HG02798 (cell line): ENCODE measurements at regions not wholly inside any gene's neighbourhood (a gene's known extent, or its start where the extent isn't known, plus 50 kb on each side); places are given as distances from the start of the nearest gene placed in this dataset.
"Not testable (repeated sequence)": the region's sequence is repeated elsewhere in the genome, so short reads cannot be mapped to it uniquely, and the experiment has no call there.

Experiments used
- ATAC-seq: cut with Tn5 transposase; IDR thresholded peaks from one replicate; pipeline ENCODE4 v1.9.1; 2021; ENCODE audit warnings: mild to moderate bottlenecking; ENCODE audit not compliant: unreplicated experiment, poor library complexity

DNA sequence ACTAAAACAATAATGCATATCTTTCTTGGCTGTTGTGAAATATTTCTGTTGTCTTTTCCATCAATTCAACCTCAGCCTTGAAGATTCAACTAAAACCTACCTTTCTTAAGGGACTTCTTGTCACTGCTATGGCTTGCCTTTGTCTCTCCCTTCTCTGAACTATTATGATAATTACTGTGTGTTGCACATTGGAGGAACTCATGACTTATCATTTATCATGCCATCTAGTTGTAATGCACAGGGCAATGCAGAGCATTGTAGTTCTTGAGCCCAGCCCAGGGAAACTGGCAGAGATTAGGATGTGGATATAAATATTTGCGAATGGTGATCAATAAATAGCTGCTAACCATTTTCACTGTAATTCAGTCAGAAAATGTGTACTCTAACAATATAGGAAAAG is 427.1 kb upstream of the FRG2C start:
- no peak for ATAC-seq

DNA sequence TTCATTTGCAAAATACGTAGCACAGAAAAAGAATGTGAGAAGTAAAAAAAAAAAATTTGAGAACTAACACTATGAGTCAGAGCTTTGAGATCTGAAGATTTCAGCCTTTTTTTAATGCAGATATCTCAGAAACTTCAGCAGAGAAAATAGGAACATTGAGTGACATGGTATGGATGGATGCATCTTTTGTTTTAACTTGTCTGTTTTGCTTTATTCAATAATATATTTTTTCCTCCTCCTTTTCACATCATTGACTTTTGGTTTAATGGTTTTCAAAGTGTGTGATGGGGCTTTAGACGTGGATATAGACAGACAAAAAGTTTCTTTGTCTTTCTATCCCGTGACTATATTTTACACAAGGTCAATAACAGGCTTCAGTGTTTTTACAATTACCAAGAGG is 426.7 kb upstream of the FRG2C start:
- no peak for ATAC-seq

DNA sequence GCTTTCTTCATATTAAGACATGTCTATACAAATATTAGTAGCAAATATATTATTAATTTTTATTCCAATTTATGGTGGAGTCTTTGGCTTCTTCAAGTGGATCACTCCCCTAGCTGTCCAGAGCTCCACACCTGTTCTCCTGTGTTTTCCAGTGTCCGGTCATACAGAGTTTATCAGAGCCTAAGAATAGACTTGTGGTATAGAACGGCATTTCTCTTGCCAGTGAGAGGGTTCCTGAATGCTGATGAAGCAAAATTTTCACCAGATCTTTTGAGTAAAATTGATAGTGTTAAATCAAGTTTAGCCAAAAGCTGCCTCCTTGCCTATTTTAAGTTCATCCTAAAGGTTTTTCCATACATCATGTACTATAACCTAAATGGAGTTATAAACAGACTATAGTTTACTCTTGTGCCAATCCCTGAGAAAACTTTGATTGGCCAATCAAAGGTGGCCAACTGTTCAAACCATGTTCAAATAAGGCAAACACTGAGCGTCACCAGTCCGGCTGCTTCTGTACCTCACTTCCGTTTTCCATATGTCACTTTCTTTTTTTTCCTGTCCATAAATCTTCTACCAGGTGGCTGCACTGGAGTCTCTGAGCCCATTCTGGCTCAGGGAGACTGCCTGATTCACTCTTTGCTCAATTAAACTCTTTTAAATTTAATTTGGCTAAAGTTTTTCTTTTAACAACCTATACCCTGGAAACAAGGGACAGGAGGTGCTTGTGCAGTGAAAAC is 422.7 kb upstream of the FRG2C start:
- not testable (repeated sequence) for ATAC-seq

DNA sequence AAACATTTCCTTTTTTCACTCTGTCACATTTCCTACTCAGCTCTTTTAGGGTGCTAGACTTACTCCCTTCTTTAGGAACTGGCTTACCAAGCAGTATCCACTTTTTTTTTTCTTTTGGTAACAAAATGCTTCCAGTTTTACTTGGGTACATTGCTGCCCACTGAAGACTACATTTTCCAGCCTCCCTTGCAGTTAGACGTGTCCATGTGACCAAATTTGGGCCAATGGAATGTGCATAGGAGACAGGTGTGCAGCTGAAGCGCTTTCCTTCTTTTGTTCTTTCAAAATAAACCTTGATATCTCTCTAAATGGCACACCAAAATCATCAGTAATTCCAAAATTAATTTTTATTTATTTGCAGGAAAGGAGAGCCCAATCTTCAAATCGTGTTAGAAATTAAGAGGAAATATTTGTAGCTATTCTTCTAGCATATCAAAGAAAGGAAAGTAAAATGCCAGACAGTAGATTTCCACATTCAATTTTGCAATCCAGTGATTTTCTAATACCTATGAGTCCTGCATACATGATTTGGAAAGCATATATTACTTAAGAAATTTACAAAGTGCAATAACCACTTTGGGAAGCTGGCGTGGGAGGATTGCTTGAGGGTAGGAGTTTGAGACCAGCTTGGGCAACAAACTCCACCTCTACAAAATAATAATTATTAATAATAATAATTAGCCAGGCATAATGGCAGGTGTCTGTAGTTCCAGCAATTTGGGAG is 422.0 kb upstream of the FRG2C start:
- no peak for ATAC-seq

DNA sequence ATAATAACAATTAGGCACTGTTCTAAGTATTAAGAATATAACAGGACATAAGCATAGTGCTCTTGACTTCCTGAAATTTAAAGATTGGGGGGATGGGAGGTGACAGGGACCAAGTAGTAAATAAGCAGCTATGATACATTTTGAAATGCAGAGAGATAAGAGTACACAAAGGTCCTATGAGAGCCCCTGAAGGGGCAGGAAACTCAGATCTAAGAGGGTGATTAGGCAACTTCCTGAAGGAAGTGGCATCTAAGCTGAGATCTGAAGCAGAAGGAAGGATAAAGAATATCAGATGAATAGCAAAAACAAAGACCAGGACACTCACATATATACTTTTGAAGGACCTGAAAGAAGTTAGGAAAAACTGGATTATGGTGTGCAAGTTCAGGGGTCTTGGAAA is 415.2 kb upstream of the FRG2C start:
- ATAC-seq: no peak

DNA sequence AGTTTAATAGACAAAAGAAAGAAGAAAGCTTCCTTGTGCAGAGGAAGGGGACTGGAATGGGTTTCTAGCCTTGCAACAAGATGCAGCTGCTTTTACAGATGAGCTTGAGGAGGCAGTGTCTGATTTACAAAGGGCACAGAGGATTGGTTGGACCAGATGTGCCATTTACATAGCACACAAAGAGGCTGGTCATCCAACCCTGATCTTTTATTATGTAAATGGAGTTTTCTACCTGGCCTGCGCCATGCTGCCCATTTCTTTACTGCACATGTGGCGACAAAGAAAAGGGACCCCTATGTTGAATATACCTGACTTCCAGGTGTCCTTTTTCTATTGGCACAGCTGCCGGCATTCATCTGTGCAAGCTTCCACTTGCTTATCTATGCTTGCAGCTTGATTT is 409.4 kb upstream of the FRG2C start:
- no peak for ATAC-seq

DNA sequence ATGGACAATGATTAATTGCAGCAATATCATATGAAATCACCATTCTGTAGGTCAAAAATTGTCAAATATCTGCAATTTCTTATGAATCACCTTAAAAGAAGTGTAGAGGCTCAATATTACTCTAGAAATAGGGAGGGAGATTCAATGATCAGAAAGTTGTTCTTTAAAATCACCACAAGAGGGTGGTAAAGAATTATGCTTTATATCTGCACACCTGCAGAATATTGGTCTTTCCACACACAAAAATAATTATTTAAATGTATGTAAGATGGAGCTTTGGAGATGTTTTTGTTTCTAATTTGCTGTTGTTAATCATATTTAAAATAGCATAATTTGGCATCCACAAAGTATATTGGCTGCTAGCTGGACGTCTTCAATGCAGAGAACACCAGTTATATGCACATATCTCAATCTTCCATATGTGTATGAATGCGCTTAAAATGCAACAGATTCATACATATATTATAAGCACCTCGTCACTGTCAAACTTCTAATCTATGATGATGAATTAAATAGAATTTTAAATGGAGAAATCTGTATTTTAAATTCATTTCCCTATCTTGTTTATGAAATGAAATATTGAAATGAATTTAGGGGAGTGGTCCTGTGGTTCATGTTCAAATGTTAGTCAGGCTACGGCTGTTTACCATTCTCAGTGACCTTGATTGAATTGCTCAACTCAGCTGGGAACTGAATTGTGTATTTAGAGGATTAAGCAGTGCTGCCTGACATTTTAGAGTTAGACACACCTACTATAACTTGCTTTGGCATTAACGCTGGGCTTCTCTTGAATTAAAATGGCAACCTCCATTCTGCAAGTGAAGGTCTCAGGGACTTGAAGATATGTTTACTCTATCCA is 405.1 kb upstream of the FRG2C start:
- not testable (repeated sequence) for ATAC-seq

DNA sequence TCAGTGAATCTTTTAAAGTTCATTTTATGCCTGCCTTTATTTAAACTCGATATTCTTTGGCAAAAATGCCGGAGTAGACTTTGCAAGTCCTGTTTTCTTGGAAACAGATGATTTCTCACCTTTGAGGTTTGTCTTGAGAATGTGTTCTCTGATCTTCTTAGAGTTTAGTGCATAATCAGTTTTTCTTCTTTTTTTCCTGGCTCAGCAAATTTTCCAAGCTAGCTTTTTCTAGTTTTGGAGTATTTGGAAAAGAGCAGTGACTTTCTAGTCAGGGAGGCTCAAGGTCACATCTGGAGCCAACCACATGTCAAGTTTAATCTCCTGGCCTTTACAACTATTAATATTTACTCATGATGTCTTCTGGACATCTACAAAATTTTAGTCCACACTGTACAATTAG is 403.2 kb upstream of the FRG2C start:
- ATAC-seq: not testable (repeated sequence)

DNA sequence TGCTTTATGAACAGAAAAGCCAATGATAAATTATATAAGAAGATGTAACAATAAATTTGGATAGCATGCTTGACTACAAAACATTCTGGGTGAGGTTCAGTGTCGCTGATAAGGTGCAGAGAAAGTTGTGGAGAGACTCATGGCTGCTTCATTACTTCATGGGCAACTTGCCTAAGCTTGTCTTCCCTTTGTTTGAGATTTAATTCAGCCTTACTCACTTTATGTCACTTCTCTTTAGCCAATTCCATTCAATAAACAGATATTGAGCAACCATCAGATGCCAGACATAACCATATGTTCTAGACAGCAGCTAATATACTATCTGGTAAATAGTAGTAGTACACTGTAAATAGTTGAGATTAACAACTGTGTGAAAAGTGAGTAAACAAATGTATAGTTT is 401.5 kb upstream of the FRG2C start:
- no peak for ATAC-seq

DNA sequence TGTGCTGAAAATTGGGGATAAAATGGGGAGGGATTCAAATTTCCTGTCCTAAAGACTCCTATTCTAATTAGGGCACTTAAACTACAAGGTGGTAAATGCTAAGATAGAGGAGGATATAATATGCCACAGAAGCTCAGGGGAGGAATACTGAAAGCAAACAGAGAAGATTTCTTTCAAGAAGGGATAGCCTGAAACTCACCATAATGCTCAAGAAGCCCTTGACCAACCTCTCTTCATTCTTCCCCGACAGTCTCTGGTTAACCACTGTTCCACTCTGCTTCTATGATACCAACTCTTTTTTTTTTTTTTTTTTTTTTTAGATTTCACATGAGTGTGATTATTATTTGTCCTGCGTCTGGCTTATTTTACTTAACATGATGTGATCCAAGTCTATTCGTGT is 398.2 kb upstream of the FRG2C start:
- no peak for ATAC-seq

DNA sequence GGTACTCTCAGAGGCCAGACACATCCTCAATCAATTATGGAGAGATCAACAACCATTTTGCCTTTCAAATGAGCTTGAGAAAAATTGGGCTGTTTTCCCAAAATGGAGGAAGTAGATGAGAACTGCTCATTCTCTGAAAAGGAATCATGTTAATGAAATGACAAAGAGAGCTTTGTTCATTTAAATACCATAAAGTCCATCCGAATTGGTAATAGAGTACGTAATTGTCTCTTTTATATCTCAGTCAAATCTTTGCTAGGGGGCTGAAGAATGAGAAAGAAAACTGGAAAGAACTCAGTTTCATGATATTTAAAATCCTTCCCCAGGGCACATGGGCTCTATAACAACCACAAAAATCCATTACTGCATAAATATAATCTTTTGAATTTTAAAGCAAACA is 395.6 kb upstream of the FRG2C start:
- ATAC-seq: not testable (repeated sequence)

DNA sequence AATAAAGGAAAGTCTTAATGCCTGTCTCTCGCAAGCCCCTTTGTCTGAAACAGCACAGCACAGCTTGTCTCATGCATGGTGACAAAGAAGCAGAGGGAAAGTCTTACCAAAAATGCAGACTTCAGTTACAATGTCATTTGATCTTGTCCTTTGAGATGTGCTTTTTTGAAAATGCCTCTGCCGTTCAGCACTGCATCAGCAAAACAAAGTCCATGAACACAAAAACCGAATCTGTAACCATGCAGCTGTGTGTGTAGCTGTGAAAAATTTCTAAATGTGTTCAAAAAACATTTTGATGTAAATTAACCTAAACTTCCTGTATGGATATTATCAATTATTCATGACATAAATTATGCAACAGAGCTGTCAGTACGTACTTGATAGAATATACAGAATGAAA is 391.9 kb upstream of the FRG2C start:
- ATAC-seq: not testable (repeated sequence)

DNA sequence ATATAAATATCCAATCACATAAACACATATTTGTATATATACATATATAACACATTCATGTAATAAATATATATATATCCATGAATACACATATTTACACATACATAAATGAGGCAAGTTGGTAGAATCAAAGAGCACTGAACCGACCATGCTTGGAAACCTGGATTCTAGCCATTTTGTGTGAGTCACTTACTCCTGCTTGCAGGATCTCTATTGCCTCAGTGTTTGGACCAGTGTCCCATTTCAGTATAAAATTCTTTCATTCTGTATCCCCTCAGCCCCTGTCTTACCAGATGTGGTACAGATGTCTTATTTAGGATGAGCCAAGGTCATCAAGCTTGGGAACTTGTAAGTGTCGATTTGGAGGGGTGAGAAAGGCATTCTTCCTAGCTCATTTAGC is 391.4 kb upstream of the FRG2C start:
- no peak for ATAC-seq

DNA sequence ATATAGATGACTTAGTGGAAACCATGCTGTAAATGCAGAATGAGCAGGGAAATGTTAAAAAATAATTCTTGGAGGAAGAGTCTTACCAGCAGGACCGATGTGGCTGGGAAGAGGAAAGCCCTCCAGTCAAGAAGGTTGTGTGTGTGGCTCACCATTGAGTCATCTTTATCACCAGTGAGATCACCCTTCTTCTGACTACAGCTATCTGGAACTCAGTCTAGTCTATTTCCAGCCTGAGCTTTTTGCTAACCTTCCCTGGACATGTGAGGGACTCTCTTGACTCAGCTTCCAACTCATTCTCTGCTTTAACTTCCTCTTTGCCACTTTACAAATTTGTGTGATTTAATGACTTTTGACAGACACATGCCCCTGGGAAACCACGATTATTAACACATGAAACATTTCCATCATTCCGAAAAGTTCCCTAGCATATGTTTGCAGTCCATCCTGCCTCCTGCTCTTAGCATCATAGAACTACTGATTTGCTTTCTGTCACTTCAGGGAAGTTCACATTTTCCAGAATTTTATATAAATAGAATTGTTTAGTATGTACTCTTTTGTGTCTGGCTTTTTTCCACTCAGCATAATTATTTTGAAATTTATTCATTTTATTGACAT is 378.5 kb upstream of the FRG2C start:
- ATAC-seq: not testable (repeated sequence)

DNA sequence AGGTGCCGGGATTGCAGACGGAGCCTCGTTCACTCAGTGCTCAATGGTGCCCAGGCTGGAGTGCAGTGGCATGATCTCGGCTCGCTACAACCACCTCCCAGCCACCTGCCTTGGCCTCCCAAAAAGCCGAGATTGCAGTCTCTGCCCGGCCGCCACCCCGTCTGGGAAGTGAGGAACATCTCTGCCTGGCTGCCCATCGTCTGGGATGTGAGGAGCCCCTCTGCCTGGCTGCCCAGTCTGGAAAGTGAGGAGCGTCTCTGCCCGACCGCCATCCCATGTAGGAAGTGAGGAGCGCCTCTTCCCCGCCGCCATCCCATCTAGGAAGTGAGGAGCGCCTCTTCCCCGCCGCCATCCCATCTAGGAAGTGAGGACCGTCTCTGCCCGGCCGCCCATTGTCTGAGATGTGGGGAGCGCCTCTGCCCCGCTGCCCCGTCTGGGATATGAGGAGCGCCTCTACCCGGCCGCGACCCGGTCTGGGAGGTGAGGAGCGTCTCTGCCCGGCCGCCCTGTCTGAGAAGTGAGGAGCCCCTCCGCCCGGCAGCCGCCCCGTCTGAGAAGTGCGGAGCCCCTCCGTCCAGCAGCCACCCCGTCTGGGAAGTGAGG is 375.1 kb upstream of the FRG2C start:
- not testable (repeated sequence) for ATAC-seq

DNA sequence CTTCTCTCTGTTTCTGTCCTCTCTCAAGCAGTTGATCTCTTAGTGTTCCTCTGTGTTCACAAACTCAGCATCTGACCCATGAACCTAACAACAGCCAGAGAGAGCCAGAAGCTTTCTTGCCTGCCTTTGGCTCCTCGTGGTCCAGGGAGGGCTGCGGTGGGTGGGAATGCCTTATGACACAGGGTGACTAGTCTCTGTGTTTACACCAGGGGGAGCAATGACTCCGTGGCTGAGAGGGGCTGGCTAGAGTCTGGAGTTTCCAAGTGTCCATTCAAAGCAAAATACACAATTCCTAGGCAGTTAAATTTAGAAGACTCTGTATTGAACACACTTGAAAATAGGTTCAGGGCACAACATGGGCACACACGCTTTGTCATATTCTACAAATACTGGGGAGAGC is 370.0 kb upstream of the FRG2C start:
- ATAC-seq: peak; percentile 73

DNA sequence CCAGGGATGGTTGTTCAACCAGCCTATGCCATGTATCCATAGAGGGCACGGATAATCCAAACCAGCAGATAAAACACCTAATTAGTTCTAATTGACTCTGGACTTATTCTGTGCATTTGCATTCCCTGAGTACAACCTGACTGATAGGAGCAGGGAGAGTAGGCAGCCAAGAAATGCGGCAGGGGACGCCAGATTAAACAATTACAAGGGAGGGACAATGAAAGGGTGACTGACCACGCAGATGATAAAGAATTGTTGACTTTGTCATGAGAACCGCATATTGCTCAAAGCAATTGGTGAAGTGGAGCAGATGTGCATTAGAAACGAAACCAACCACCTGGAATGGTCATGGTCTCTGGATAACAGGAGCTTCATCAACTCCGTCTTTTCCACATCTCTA is 369.1 kb upstream of the FRG2C start:
- no peak for ATAC-seq

DNA sequence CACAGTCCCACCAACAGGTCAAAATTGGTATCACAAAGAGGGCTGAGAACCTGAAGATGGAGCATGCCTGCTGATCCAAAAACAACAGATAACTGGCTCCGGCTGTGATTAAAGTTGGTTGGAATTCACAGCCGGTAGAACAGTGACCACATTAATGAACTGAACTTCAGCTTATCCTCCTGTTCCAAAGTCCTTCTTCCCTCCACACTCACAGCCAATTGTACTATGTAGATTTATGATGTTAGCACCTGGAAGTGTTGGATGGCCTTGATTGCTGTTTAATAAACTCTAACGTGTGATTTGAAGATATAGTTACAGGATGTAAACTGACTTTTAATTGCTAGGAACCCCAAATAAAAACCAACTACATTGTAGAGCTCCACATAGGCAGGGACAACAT is 367.3 kb upstream of the FRG2C start:
- no peak for ATAC-seq

DNA sequence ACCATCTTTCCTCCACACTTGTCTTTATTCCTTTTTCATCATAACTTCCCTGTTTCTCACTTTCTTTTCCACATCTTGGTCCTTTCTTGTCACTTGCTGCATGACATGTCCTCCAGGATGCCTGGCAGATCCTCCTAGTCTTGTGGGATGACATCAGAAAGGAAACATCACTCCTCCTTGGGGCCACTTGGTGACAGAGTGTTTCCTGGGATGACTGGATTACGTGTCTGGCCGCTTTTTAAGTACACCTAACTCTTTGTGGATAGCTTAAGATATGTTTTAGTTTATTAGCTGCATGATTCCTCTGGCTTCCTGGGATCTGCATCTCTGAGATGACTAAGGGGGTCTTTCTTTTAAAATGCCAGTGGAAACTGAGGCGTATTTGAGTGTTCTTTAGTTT is 363.5 kb upstream of the FRG2C start:
- ATAC-seq: no peak

DNA sequence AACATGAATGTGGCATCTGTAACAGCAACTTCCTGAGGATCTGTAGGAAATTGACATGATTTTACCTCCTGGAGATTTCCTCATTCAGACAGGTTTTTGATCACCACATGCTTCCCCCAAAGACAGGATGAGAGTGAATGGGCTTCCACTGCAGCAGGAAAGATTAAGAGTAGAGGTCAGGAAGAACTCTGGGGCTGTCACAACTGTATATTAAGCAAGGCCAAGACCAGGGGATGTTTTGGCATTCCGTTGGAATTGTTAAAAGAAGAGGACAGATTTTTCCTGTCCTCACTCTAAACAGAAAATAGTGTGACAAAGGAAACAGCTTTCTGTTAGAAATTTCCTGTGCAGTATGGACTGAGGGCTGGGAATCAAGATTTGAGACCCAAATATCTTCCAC is 363.1 kb upstream of the FRG2C start:
- not testable (repeated sequence) for ATAC-seq
